HG03378 (cell line): ENCODE measurements at regions not wholly inside any gene's neighbourhood (a gene's known extent, or its start where the extent isn't known, plus 50 kb on each side); places are given as distances from the start of the nearest gene placed in this dataset.

Experiments used
- ATAC-seq: cut with Tn5 transposase; IDR thresholded peaks from one replicate; pipeline ENCODE4 v1.9.1; 2021; ENCODE audit warnings: mild to moderate bottlenecking, moderate library complexity; ENCODE audit not compliant: unreplicated experiment

- ATAC-seq: no peak
Observed at GRCh38 chr4:116449764-116450163, 635.6 kb downstream of the TRAM1L1 start.

- no peak for ATAC-seq
Observed at GRCh38 chr4:116444117-116444516, 641.3 kb downstream of the TRAM1L1 start.

GRCh38 chr4:116438981-116439729 lies 646.2 kb downstream of the TRAM1L1 start:
- no peak for ATAC-seq

GRCh38 chr4:116438417-116438816 lies 647.0 kb downstream of the TRAM1L1 start:
- ATAC-seq: no peak

GRCh38 chr4:116427666-116428065 lies 657.7 kb downstream of the TRAM1L1 start:
- ATAC-seq: no peak

- ATAC-seq: no peak
Observed at GRCh38 chr4:116413222-116413621, 672.2 kb downstream of the TRAM1L1 start.

- no peak for ATAC-seq
Observed at GRCh38 chr4:116401293-116401692, 684.1 kb downstream of the TRAM1L1 start.

- ATAC-seq: no peak
Observed at GRCh38 chr4:116400480-116400879, 684.9 kb downstream of the TRAM1L1 start.

- no peak for ATAC-seq
Observed at GRCh38 chr4:116397714-116398113, 687.7 kb downstream of the TRAM1L1 start.

GRCh38 chr4:116397291-116397690 lies 688.1 kb downstream of the TRAM1L1 start:
- ATAC-seq: no peak

- ATAC-seq: no peak
Observed at GRCh38 chr4:116395408-116395807, 690.0 kb downstream of the TRAM1L1 start.

GRCh38 chr4:116391020-116391419 lies 694.4 kb downstream of the TRAM1L1 start:
- no peak for ATAC-seq

GRCh38 chr4:116389139-116389538 lies 696.2 kb downstream of the TRAM1L1 start:
- ATAC-seq: no peak

GRCh38 chr4:116387937-116388474 lies 697.4 kb downstream of the TRAM1L1 start:
- no peak for ATAC-seq

GRCh38 chr4:116386856-116387255 lies 698.5 kb downstream of the TRAM1L1 start:
- no peak for ATAC-seq

GRCh38 chr4:116385583-116385982 lies 699.8 kb downstream of the TRAM1L1 start:
- no peak for ATAC-seq

- no peak for ATAC-seq
Observed at GRCh38 chr4:116374815-116375214, 710.6 kb downstream of the TRAM1L1 start.

- no peak for ATAC-seq
Observed at GRCh38 chr4:116362583-116362982, 722.8 kb downstream of the TRAM1L1 start.

GRCh38 chr4:116361790-116362189 lies 723.6 kb downstream of the TRAM1L1 start:
- no peak for ATAC-seq

GRCh38 chr4:116358633-116359222 lies 726.6 kb downstream of the TRAM1L1 start:
- ATAC-seq: peak; percentile 98

- ATAC-seq: no peak
Observed at GRCh38 chr4:116357758-116358157, 727.6 kb downstream of the TRAM1L1 start.

- ATAC-seq: no peak
Observed at GRCh38 chr4:116346750-116347149, 738.6 kb downstream of the TRAM1L1 start.
